Muscle layer of colon (tissue), 2 donors: ENCODE measurements at regions not wholly inside any gene's neighbourhood (a gene's known extent, or its start where the extent isn't known, plus 50 kb on each side); places are given as distances from the start of the nearest gene placed in this dataset.
"Not testable (repeated sequence)": the region's sequence is repeated elsewhere in the genome, so short reads cannot be mapped to it uniquely, and the experiment has no call there.

Source experiments
- H3K27ac ChIP-seq: one replicate; pipeline ENCODE4 v1.7.0; 2013; ENCODE audit warnings: low read depth, mild to moderate bottlenecking, low read length, moderate library complexity
- H3K27me3 ChIP-seq, 2 donors: one replicate each; pipeline ENCODE4 v1.7.0; 2013; ENCODE audit warnings: low read length in 2 of 2, mild to moderate bottlenecking in 2 of 2; ENCODE audit not compliant: insufficient read depth in 2 of 2, control insufficient read depth in 1 of 2
- H3K36me3 ChIP-seq: one replicate; pipeline ENCODE4 v1.7.0; 2013; ENCODE audit warnings: mild to moderate bottlenecking, low read length; ENCODE audit not compliant: insufficient read depth
- H3K4me1 ChIP-seq: one replicate; pipeline ENCODE4 v1.7.0; 2013; ENCODE audit warnings: mild to moderate bottlenecking, low read length; ENCODE audit not compliant: insufficient read depth
- H3K4me3 ChIP-seq, 2 donors: one replicate each; pipeline ENCODE4 v1.7.0; 2013; ENCODE audit warnings: low read length in 2 of 2, low read depth in 1 of 2, mild to moderate bottlenecking in 1 of 2, moderate library complexity in 1 of 2
- H3K9ac ChIP-seq: one replicate; pipeline ENCODE4 v1.7.0; 2013; ENCODE audit warnings: low read length
- H3K9me3 ChIP-seq: one replicate; pipeline ENCODE4 v1.7.0; 2013; ENCODE audit warnings: mild to moderate bottlenecking, low read length
- donor health status: abdominal sarcoma.
- donor health status: Adenocarcinoma of cecum.

DNA sequence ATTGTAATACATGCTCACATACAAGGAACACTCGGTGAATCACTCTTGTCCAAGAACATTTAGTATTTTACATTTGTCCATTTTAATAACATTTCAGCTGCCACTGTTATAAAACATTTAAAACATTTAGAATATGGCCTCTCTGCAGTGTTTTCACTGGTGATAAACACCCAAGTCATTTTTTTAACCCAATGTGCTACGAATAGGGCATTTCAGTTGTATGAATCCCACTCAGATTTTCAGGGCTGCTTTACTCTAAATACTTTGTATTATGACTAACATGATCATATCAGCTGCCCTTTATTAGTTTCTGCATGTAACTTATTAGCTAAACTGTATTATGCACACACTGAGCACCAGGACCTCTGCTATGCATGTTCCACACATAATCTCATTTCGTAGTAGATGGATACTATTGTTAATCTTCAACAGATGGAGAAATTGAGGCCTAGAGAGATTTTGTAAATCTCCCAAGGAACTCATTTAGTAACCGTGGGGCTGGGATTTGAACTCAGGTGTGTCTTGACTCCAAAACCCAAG is 148.6 kb upstream of the CDIN1 start:
- no peak overlapping the region for H3K9ac ChIP-seq
- no peak overlapping the region for H3K4me3 ChIP-seq
- no peaks in the 10 kb centered on the region for H3K4me1 ChIP-seq
- no peak overlapping the region for H3K27ac ChIP-seq
- no peaks in the 10 kb centered on the region for H3K36me3 ChIP-seq
- no peaks in the 10 kb centered on the region for H3K27me3 ChIP-seq
- no peaks in the 10 kb centered on the region for H3K9me3 ChIP-seq

DNA sequence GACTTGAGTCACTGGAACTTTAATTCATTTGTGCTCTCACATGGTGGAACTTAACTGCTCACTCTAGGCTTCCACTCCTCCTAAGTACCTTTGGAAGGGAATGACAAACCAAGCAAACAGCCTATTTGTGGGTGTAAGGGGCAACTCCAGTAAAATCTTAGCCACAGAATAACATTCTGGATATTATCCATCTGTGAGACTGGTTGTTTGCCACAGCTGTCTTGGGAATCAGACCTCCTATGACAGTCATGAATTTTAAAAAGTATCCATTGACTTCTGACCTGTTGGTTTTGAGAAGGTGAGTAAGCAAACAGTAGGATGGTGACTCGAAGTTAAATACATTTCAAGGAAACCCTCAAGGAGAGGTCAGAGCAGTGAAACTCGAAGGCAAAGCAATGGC is 147.3 kb upstream of the CDIN1 start:
- no peaks in the 10 kb centered on the region for H3K36me3 ChIP-seq
- H3K9me3 ChIP-seq, result no peaks in the 10 kb centered on the region
- H3K27me3 ChIP-seq, result no peaks in the 10 kb centered on the region
- no peak overlapping the region for H3K4me3 ChIP-seq
- no peaks in the 10 kb centered on the region for H3K4me1 ChIP-seq
- no peak overlapping the region for H3K9ac ChIP-seq
- H3K27ac ChIP-seq, result no peak overlapping the region

DNA sequence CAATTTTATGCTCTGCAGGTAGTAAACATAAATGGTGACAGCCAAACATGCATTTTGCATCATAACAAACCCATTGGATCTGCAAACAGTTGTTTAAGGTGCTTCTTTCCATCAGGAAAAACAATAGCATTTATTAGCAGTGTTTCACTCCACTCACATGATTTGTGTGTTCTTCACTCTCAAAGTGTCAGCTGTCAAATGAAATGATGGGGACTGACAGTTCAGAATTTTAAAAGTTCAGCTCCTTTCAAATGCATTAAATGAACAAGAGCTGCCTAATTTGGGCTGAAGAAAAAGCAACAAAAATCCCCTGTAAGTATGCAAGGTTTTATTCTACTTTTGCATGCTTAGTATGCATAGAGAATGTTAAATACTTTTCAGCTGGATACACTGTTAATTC is 145.2 kb upstream of the CDIN1 start:
- no peaks in the 10 kb centered on the region for H3K27me3 ChIP-seq
- no peaks in the 10 kb centered on the region for H3K9me3 ChIP-seq
- H3K4me3 ChIP-seq, result no peak overlapping the region
- H3K36me3 ChIP-seq, result no peaks in the 10 kb centered on the region
- H3K4me1 ChIP-seq, result no peaks in the 10 kb centered on the region
- H3K9ac ChIP-seq, result no peak overlapping the region
- no peak overlapping the region for H3K27ac ChIP-seq

DNA sequence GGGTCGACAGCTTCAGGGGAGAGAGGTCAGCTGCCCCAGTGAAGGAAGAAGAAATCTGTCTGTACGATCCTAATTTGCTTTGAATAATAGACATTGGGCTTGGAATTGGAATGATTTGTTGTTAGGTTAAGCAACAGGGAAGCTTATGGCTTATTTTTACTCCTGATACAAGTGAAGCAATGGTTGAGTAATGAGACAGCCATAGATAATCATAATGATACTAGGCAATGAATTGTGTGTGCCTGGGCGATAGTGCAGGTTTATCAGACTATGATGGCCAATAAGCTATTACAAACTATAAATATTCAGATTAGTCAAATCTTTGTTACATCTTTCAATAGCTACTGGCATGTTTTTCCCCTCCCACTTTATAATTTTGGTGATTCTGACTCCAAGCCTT is 140.9 kb upstream of the CDIN1 start:
- Histone ChIP-seq H3K27me3 (no peaks in the 10 kb centered on the region), H3K4me3 (no peak overlapping the region), H3K9ac (no peak overlapping the region), H3K4me1 (no peaks in the 10 kb centered on the region), H3K27ac (no peak overlapping the region), H3K9me3 (no peaks in the 10 kb centered on the region), H3K36me3 (no peaks in the 10 kb centered on the region)

GRCh38 chr15:36447373-36447772 is 132.1 kb upstream of the CDIN1 start:
- H3K4me3 ChIP-seq, result no peak overlapping the region
- H3K9ac ChIP-seq, result no peak overlapping the region
- peaks cover 11% of the 10 kb centered on the region for H3K4me1 ChIP-seq
- H3K27me3 ChIP-seq, result no peaks in the 10 kb centered on the region
- H3K36me3 ChIP-seq, result no peaks in the 10 kb centered on the region
- no peaks in the 10 kb centered on the region for H3K9me3 ChIP-seq
- H3K27ac ChIP-seq, result peak overlapping the region; percentile 13

- no peaks in the 10 kb centered on the region for H3K36me3 ChIP-seq
- peaks cover 11% of the 10 kb centered on the region for H3K4me1 ChIP-seq
- no peak overlapping the region for H3K4me3 ChIP-seq
- H3K9ac ChIP-seq, result no peak overlapping the region
- no peaks in the 10 kb centered on the region for H3K27me3 ChIP-seq
- H3K27ac ChIP-seq, result peak overlapping the region; percentile 21
- no peaks in the 10 kb centered on the region for H3K9me3 ChIP-seq
Measured at GRCh38 chr15:36448418-36448817, 131.0 kb upstream of the CDIN1 start.

DNA sequence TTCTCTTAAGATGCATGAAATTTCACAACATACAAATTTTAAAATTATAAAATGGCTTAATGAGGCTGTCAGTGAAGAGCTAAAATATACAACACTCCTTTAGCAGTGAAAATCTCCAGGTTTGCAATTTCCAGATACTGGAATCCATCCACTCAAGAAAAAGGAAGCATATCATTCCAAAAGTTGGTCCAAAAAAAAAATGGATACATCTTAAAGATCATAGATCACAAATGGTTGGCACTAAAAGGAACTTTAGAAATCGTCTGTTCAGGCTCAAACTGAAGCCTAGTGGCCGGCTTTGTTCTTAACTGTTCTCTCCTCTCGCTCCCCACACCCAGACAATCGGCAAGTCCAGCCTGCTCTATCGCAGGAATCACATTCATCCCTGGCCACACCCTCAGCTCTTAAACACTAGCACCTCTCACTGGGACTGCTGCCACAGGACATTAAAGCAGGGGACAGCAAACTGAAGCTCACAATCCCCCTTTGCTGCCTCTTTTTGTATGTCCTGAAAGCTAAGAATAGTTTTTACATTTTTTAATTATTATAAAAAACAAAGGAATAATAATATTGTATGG is 130.3 kb upstream of the CDIN1 start:
- Histone ChIP-seq H3K4me1 (peaks cover 11% of the 10 kb centered on the region), H3K9ac (no peak overlapping the region), H3K4me3 (no peak overlapping the region), H3K36me3 (no peaks in the 10 kb centered on the region), H3K9me3 (no peaks in the 10 kb centered on the region), H3K27ac (no peak overlapping the region), H3K27me3 (no peaks in the 10 kb centered on the region)

GRCh38 chr15:36449662-36450145 is 129.7 kb upstream of the CDIN1 start:
- no peak overlapping the region for H3K27ac ChIP-seq
- H3K4me1 ChIP-seq, result peaks cover 11% of the 10 kb centered on the region
- H3K27me3 ChIP-seq, result no peaks in the 10 kb centered on the region
- H3K36me3 ChIP-seq, result no peaks in the 10 kb centered on the region
- H3K9ac ChIP-seq, result no peak overlapping the region
- no peak overlapping the region for H3K4me3 ChIP-seq
- no peaks in the 10 kb centered on the region for H3K9me3 ChIP-seq

DNA sequence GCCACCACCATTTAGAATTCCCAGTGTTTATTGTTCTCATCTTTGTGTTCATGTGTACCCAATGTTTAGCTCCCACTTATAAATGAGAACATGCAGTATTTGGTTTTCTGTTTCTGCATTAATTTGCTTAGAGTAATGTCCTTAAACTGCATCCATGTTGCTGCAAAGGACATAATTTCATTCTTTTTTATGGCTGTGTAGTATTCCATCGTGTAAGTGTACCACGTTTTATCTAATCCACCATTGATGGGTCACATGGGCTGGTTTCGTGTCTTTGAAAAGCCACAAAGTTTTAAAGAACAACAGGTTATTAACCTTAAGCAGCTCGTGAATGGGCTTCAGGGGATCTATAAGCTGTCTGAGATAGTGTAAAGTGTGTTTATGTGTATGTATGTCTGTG is 125.2 kb upstream of the CDIN1 start:
- not testable (repeated sequence) for H3K4me3 ChIP-seq, H3K9ac ChIP-seq, H3K27ac ChIP-seq, H3K27me3 ChIP-seq, H3K4me1 ChIP-seq, H3K36me3 ChIP-seq, H3K9me3 ChIP-seq

DNA sequence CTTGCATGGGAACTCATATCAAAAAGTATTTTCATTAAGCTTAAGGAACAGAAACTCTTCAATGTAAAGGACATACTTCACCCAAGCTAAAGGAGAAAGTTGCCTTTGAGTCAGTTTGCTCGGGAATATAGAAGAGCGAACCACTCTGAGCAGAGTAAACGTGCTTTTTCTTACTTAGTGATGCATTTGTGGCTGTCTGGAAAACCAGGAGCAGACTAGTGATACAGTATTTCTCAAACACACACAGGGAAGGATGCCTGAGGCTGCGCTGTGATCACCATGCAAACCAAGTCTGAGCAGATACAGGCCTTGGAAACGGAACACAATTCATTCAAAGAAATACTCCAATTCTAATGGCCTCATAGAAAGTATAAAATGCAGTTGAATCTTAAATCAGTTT is 121.0 kb upstream of the CDIN1 start:
- no peak overlapping the region for H3K27ac ChIP-seq
- H3K9ac ChIP-seq, result no peak overlapping the region
- H3K36me3 ChIP-seq, result no peaks in the 10 kb centered on the region

DNA sequence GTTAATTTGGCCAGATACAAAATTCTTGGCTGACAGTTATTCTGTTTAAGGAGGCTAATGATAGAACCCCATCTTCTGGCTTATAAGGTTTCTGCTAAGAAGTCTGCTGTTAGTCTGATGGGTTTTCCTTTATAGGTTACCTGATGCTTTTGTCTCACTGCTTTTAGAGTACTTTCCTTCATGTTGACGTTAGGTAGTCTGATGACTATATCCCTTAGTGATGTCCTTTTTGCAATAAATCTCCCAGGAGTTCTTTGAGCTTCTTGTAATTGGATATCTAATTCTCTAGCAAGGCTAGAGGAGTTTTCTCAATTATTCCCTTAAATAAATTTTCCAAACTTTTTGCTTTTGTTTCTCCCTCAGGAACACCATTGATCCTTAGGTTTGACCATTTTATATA is 114.1 kb upstream of the CDIN1 start:
- no peak overlapping the region for H3K9ac ChIP-seq
- no peaks in the 10 kb centered on the region for H3K36me3 ChIP-seq
- H3K27ac ChIP-seq, result no peak overlapping the region
- no peaks in the 10 kb centered on the region for H3K27me3 ChIP-seq
- no peak overlapping the region for H3K4me3 ChIP-seq
- H3K9me3 ChIP-seq, result no peaks in the 10 kb centered on the region
- peaks cover 4% of the 10 kb centered on the region for H3K4me1 ChIP-seq

More for the DNA sequence above, 121.0 kb upstream of the CDIN1 start:
- H3K27me3 ChIP-seq, result no peaks in the 10 kb centered on the region
- no peak overlapping the region for H3K4me3 ChIP-seq
- H3K4me1 ChIP-seq, result no peaks in the 10 kb centered on the region
- H3K9me3 ChIP-seq, result no peaks in the 10 kb centered on the region

DNA sequence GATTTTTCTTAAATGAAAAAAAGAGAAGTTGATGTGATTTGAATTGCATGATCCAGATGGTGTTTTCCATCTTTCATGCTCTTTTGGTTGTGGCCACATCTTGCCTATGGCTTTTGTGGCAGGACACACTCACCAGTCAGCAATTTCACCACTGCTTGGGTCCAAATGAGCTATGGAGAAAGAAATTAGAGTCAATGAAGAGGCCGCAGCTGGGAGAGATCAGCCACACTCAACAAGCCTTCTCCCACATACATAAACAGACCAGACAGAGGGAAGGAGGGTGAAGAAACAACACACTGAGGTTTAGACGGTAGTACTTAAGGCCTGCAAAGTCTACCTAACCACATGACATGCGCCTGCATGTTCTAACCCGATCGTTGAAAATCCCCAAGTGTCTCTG is 110.7 kb upstream of the CDIN1 start:
- Histone ChIP-seq H3K36me3 (no peaks in the 10 kb centered on the region), H3K9me3 (no peaks in the 10 kb centered on the region), H3K27me3 (no peaks in the 10 kb centered on the region), H3K9ac (no peak overlapping the region), H3K27ac (no peak overlapping the region), H3K4me1 (peaks cover 4% of the 10 kb centered on the region), H3K4me3 (no peak overlapping the region)
